Endothelial cell of umbilical vein (primary cell): ENCODE measurements at regions not wholly inside any gene's neighbourhood (a gene's known extent, or its start where the extent isn't known, plus 50 kb on each side); places are given as distances from the start of the nearest gene placed in this dataset.

Experiments
- EZH2 ChIP-seq: IDR thresholded peaks from 2 replicates; pipeline ENCODE4 v1.6.1; 2012; ENCODE audit warnings: borderline replicate concordance, low read depth, mild to moderate bottlenecking, moderate library complexity, low read length, inconsistent platforms; ENCODE audit not compliant: severe bottlenecking
- FOS ChIP-seq: IDR thresholded peaks from 2 replicates; pipeline ENCODE4 v1.6.1; 2011; ENCODE audit warnings: mild to moderate bottlenecking, low read length, moderate library complexity, borderline replicate concordance; ENCODE audit not compliant: insufficient read depth
- GATA2 ChIP-seq: IDR thresholded peaks from 2 replicates; pipeline ENCODE4 v1.7.0; 2011; ENCODE audit warnings: low read depth, mild to moderate bottlenecking, moderate library complexity, mixed read lengths, low read length; ENCODE audit not compliant: insufficient read length, insufficient read depth
- MYC ChIP-seq: IDR thresholded peaks from one replicate; pipeline ENCODE4 v1.6.1; 2011; ENCODE audit warnings: mild to moderate bottlenecking, low read depth, low read length
- POLR2A ChIP-seq: IDR thresholded peaks from 2 replicates; pipeline ENCODE4 v1.6.1; 2012; ENCODE audit warnings: low read depth, mild to moderate bottlenecking, control low read depth, low read length
- POLR2AphosphoS5 ChIP-seq: IDR thresholded peaks from 2 replicates; pipeline ENCODE4 v1.6.1; 2012; ENCODE audit warnings: low read depth, mild to moderate bottlenecking, control low read depth, low read length, moderate library complexity; ENCODE audit not compliant: insufficient read depth
- TF ChIP-seq, protein P1 (sequence below), 2 donors: IDR thresholded peaks; 1 replicate in 1 of 2; 2 replicates in 1 of 2; pipeline ENCODE4 v1.5.1; 2011; ENCODE audit warnings: low read length in 2 of 2, mild to moderate bottlenecking in 2 of 2, moderate library complexity in 2 of 2, control low read depth in 1 of 2, inconsistent platforms in 1 of 2, low read depth in 1 of 2; ENCODE audit not compliant: insufficient read depth in 1 of 2; ENCODE audit errors: extremely low read depth in 1 of 2

DNA sequence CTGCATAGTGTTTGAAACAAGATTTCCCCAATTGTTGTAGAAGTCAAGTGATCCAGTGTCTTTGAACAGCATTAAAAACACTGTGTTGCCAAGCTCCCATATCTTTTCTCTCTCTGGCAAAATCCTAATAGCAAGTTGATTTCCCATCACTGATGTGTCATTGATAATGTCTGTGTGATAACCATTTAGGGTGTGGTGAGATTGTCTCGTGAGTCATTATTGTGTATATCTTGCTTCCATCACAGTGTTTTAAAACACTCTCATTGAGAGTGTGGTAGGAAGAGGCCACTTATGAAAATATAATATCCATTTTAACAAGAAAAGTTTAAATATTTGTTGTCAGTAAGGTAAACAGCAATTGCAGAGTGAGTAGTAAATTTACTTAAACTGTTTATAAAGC is 74.7 kb downstream of the PRORP start:
- TF ChIP-seq, protein P1, sequence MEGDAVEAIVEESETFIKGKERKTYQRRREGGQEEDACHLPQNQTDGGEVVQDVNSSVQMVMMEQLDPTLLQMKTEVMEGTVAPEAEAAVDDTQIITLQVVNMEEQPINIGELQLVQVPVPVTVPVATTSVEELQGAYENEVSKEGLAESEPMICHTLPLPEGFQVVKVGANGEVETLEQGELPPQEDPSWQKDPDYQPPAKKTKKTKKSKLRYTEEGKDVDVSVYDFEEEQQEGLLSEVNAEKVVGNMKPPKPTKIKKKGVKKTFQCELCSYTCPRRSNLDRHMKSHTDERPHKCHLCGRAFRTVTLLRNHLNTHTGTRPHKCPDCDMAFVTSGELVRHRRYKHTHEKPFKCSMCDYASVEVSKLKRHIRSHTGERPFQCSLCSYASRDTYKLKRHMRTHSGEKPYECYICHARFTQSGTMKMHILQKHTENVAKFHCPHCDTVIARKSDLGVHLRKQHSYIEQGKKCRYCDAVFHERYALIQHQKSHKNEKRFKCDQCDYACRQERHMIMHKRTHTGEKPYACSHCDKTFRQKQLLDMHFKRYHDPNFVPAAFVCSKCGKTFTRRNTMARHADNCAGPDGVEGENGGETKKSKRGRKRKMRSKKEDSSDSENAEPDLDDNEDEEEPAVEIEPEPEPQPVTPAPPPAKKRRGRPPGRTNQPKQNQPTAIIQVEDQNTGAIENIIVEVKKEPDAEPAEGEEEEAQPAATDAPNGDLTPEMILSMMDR (IDR thresholded peaks at IDR 0.05; ENCODE audit: extremely low read depth in 1 of 2, insufficient read depth in 1 of 2, low read depth in 1 of 2, low read length in 2 of 2), result no peak
- no peak for TF ChIP-seq POLR2A
- no peak for TF ChIP-seq EZH2
- TF ChIP-seq POLR2AphosphoS5, result no peak
- TF ChIP-seq GATA2, result peak; percentile 33
- peak; percentile 43 for TF ChIP-seq FOS
- no peak for TF ChIP-seq MYC
